Lung (tissue), 11 donors: ENCODE measurements at regions not wholly inside any gene's neighbourhood (a gene's known extent, or its start where the extent isn't known, plus 50 kb on each side); places are given as distances from the start of the nearest gene placed in this dataset.

Experiments used
- ATAC-seq: fragments of 200-7000 bp; cut with Tn5 transposase; one replicate; pipeline ENCODE4 v1.9.1; 2020; ENCODE audit warnings: moderate number of reproducible peaks; ENCODE audit not compliant: insufficient read depth, low FRiP score
- DNase-seq, 3 donors: peaks; one replicate each; pipeline ENCODE4 v3.0.0-alpha.2; 2013 to 2017
- H3K27ac ChIP-seq, 2 donors: one replicate each; pipeline ENCODE4 v1.5.1; 2013; ENCODE audit warnings: mild to moderate bottlenecking in 2 of 2, moderate library complexity in 2 of 2, control low read depth in 1 of 2, inconsistent platforms in 1 of 2, low read depth in 1 of 2, low read length in 1 of 2
- H3K27me3 ChIP-seq, 3 donors: one replicate each; pipeline ENCODE4 v1.5.1; 2013; ENCODE audit warnings: low read length in 2 of 3; ENCODE audit not compliant: control insufficient read depth in 3 of 3, insufficient read depth in 3 of 3
- H3K36me3 ChIP-seq, 4 donors: one replicate each; pipeline ENCODE4 v1.5.1; 2013; ENCODE audit warnings: low read length in 4 of 4, mild to moderate bottlenecking in 1 of 4, moderate library complexity in 1 of 4; ENCODE audit not compliant: control insufficient read depth in 4 of 4, insufficient read depth in 4 of 4
- H3K4me1 ChIP-seq, 5 donors: one replicate each; pipeline ENCODE4 v1.5.1; 2013; ENCODE audit warnings: low read length in 5 of 5, mild to moderate bottlenecking in 2 of 5, moderate library complexity in 1 of 5; ENCODE audit not compliant: control insufficient read depth in 5 of 5, insufficient read depth in 5 of 5
- H3K4me3 ChIP-seq: one replicate; pipeline ENCODE4 v1.5.1; 2013; ENCODE audit warnings: mild to moderate bottlenecking, control low read depth, moderate library complexity
- H3K9ac ChIP-seq, 2 donors: one replicate each; pipeline ENCODE4 v1.5.1; 2013; ENCODE audit warnings: low read length in 2 of 2, control low read depth in 1 of 2; ENCODE audit not compliant: insufficient read depth in 1 of 2
- H3K9me3 ChIP-seq, 4 donors: one replicate each; pipeline ENCODE4 v1.5.1; 2013; ENCODE audit warnings: low read length in 3 of 4, mild to moderate bottlenecking in 1 of 4, moderate library complexity in 1 of 4; ENCODE audit not compliant: control insufficient read depth in 4 of 4, insufficient read depth in 3 of 4
- CTCF ChIP-seq: IDR thresholded peaks from 2 replicates; pipeline ENCODE4 v1.5.1; 2012; ENCODE audit warnings: mild to moderate bottlenecking; ENCODE audit errors: control extremely low read depth, extremely low read depth
- WGBS, 2 donors: extraction: QIAGEN DNeasy Blood & Tissue Kit; methylation state at CpG; one replicate each; pipeline ENCODE4 v1.1.7; 2013; 5-methylcytosine and 5-hydroxymethylcytosine counted together
- donor health status: control.
- donor health status: control.
- donor health status: Bipolar disorder and iron deficiency.
- donor health status: healthy.
- donor health status: DM: yes; HTN: yes; CAD: no.

DNA sequence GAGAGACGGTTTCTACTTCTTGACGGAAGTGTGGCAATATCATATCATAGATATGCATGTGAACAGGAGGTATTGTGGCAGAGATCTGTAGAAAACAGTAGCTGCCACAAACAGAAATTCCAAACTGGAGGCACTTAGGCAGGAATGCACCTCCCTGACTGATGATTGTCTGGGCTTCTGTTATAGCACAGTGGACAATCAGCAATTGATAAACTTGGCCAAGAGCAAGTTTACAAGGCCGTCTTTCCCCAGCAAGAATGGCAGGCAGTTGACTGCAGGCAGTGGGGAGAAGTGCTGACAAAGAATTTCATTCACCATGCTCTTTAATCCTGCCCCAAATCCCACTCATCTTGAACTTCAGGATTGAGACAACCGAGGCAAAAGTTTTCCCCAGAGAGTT is 114.4 kb upstream of the STOX2 start:
- TF ChIP-seq CTCF = no peak
- Histone ChIP-seq H3K27ac (no peak overlapping the region), H3K9ac (no peak overlapping the region), H3K27me3 (peaks cover 0 to 4% (median 0%) of the 10 kb centered on the region in 3 donors), H3K9me3 (peaks cover 2 to 14% (median 6%) of the 10 kb centered on the region in 4 donors), H3K4me1 (peaks cover 0 to 2% (median 0%) of the 10 kb centered on the region in 5 donors), H3K36me3 (no peaks in the 10 kb centered on the region), H3K4me3 (no peak overlapping the region)
- no peak for ATAC-seq
- no peak for DNase-seq
- 87 to 91% methylated on average over 4 of the region's 4 CpGs for WGBS, 2 donors

- WGBS, 2 donors = 0 to 1% methylated on average over 26 to 39 of the region's 39 CpGs
- ATAC-seq = peak; percentile 48
These were observed 108.1 kb upstream of the STOX2 start for GRCh38 chr4:183797011-183797444.

GRCh38 chr4:183797445-183798300 is 107.4 kb upstream of the STOX2 start:
- Histone ChIP-seq H3K27ac (peak overlapping the region; percentile 56 to 80), H3K9ac (no peak overlapping the region), H3K4me3 (peak overlapping the region; percentile 68), H3K27me3 (peaks cover 0 to 33% (median 29%) of the 10 kb centered on the region in 3 donors), H3K9me3 (peaks cover 2 to 12% (median 6%) of the 10 kb centered on the region in 4 donors), H3K4me1 (peaks cover 0 to 17% (median 8%) of the 10 kb centered on the region in 5 donors), H3K36me3 (no peaks in the 10 kb centered on the region)
- DNase-seq (peak; percentile 46 to 49 (median 47)), ATAC-seq (peak; percentile 73)
- 1% methylated on average over 66 to 105 of the region's 105 CpGs for WGBS, 2 donors
- no peak for TF ChIP-seq CTCF

More at GRCh38 chr4:183797011-183797444, 108.1 kb upstream of the STOX2 start:
- Histone ChIP-seq H3K9me3 (peaks cover 2 to 14% (median 6%) of the 10 kb centered on the region in 4 donors), H3K36me3 (no peaks in the 10 kb centered on the region), H3K27me3 (peaks cover 0 to 33% (median 29%) of the 10 kb centered on the region in 3 donors), H3K4me3 (peak overlapping the region; percentile 68), H3K27ac (peak overlapping the region; percentile 51 to 80), H3K9ac (no peak overlapping the region), H3K4me1 (peaks cover 0 to 17% (median 8%) of the 10 kb centered on the region in 5 donors)
- DNase-seq = peak; percentile 49 to 71 (median 68)
- TF ChIP-seq CTCF = no peak
